ENCODE measurements at regions not wholly inside any gene's neighbourhood (a gene's known extent, or its start where the extent isn't known, plus 50 kb on each side); places are given as distances from the start of the nearest gene placed in this dataset.

GRCh38 chr7:155992974-155993373 lies 180.7 kb upstream of the SHH start:
- H3K4me1 ChIP-seq (ENCODE audit: insufficient read depth, low read length), result no peaks in the 10 kb centered on the region
- no peaks in the 10 kb centered on the region for H4K20me1 ChIP-seq (ENCODE audit: insufficient read depth, low read length)
- FAIRE-seq (no peak), DNase-seq (ENCODE audit: low read depth) (no peak)
- Mint-ChIP-seq H3K27me3 (ENCODE audit: low read depth, unreplicated experiment) (peaks cover 70% of the 10 kb centered on the region), H3K4me1 (ENCODE audit: low read depth, unreplicated experiment) (no peaks in the 10 kb centered on the region), H3K4me3 (ENCODE audit: unreplicated experiment) (no peak overlapping the region), H3K36me3 (ENCODE audit: low read depth, unreplicated experiment) (no peaks in the 10 kb centered on the region), H3K9me3 (ENCODE audit: unreplicated experiment) (peaks cover 9% of the 10 kb centered on the region), H3K27ac (ENCODE audit: unreplicated experiment) (no peak overlapping the region)
- no peak overlapping the region for H3K4me2 ChIP-seq (ENCODE audit: low read length)
- H3K9ac ChIP-seq (ENCODE audit: low read length), result no peak overlapping the region
- H3K27me3 ChIP-seq (ENCODE audit: insufficient read depth, low read length), result no peaks in the 10 kb centered on the region
- H3K9me3 ChIP-seq (ENCODE audit: insufficient read depth, low read depth, low read length), result peaks cover 2% of the 10 kb centered on the region
- H3K36me3 ChIP-seq (ENCODE audit: insufficient read depth, low read length), result no peaks in the 10 kb centered on the region
- no peak overlapping the region for H2AFZ ChIP-seq (ENCODE audit: low read depth, low read length)
- no peaks in the 10 kb centered on the region for H3K79me2 ChIP-seq (ENCODE audit: insufficient read depth, low read length)
- no peak for TF ChIP-seq CTCF (IDR thresholded peaks at IDR 0.05; ENCODE audit: insufficient read depth, low read depth, low read length)
- TF ChIP-seq EZH2 (IDR thresholded peaks at IDR 0.05; ENCODE audit: insufficient read depth, low read length), result no peak
- no peak overlapping the region for H3K4me3 ChIP-seq (ENCODE audit: insufficient read depth, low read depth, low read length)
- no peak overlapping the region for H3K27ac ChIP-seq (ENCODE audit: low read depth, low read length)

DNA sequence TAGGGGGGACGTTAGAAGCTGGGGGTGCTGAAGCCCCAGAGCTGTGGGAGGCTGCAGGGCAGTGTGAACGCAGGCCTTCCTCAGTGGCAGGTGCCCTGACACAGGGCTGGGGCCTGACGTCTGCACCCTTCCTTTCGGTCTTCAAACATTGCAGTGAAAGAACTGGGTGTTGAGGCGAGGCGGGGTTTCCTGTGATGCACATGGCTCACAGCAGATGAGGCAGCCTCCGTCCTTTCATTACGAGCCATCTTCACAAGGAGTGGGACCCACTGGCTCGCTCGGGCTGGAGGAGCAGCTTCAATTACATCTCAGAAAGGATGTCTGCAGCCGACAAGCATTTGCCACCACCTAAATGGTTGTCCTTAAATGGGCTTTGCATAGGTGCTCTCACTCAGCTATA lies 180.3 kb upstream of the SHH start:
- no peak overlapping the region for H3K4me2 ChIP-seq (ENCODE audit: low read length)
- FAIRE-seq (no peak), DNase-seq (ENCODE audit: low read depth) (no peak)
- H3K36me3 ChIP-seq (ENCODE audit: insufficient read depth, low read length), result no peaks in the 10 kb centered on the region
- peaks cover 11% of the 10 kb centered on the region for H3K9me3 Mint-ChIP-seq (ENCODE audit: unreplicated experiment)
- no peak overlapping the region for H2AFZ ChIP-seq (ENCODE audit: low read depth, low read length)
- no peak overlapping the region for H3K27ac Mint-ChIP-seq (ENCODE audit: unreplicated experiment)
- no peaks in the 10 kb centered on the region for H4K20me1 ChIP-seq (ENCODE audit: insufficient read depth, low read length)
- peaks cover 2% of the 10 kb centered on the region for H3K9me3 ChIP-seq (ENCODE audit: insufficient read depth, low read depth, low read length)
- H3K4me1 ChIP-seq (ENCODE audit: insufficient read depth, low read length), result no peaks in the 10 kb centered on the region
- peaks cover 71% of the 10 kb centered on the region for H3K27me3 Mint-ChIP-seq (ENCODE audit: low read depth, unreplicated experiment)
- TF ChIP-seq EZH2 (IDR thresholded peaks at IDR 0.05; ENCODE audit: insufficient read depth, low read length) (no peak), CTCF (IDR thresholded peaks at IDR 0.05; ENCODE audit: insufficient read depth, low read depth, low read length) (no peak)
- H3K4me3 Mint-ChIP-seq (ENCODE audit: unreplicated experiment), result no peak overlapping the region
- H3K79me2 ChIP-seq (ENCODE audit: insufficient read depth, low read length), result no peaks in the 10 kb centered on the region
- H3K36me3 Mint-ChIP-seq (ENCODE audit: low read depth, unreplicated experiment), result no peaks in the 10 kb centered on the region
- no peak overlapping the region for H3K9ac ChIP-seq (ENCODE audit: low read length)
- no peak overlapping the region for H3K27ac ChIP-seq (ENCODE audit: low read depth, low read length)
- no peak overlapping the region for H3K4me3 ChIP-seq (ENCODE audit: insufficient read depth, low read depth, low read length)
- H3K27me3 ChIP-seq (ENCODE audit: insufficient read depth, low read length), result no peaks in the 10 kb centered on the region
- H3K4me1 Mint-ChIP-seq (ENCODE audit: low read depth, unreplicated experiment), result no peaks in the 10 kb centered on the region

DNA sequence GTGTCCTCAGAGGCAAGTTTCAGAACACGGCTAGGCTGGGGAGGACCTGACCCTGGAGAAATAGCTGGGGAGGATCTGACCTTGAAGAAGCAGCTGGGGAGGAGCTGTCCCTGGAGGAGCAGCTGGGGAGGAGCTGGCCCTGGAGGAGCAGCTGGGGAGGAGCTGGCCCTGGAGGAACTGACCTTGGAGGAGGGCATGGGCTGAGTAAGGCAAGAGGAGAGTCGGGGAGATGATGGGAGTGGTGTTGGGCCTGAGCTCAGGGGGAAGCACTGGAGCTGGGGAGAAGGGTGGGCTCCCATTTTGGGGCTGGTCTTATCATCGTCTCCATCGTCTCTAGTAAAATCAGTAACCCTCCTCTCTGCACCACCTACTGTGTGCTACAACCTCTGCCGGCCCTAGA lies 179.8 kb upstream of the SHH start:
- H3K9me3 ChIP-seq (ENCODE audit: insufficient read depth, low read depth, low read length), result peaks cover 2% of the 10 kb centered on the region
- no peak overlapping the region for H2AFZ ChIP-seq (ENCODE audit: low read depth, low read length)
- no peak overlapping the region for H3K9ac ChIP-seq (ENCODE audit: low read length)
- no peak for FAIRE-seq
- H3K27me3 ChIP-seq (ENCODE audit: insufficient read depth, low read length), result no peaks in the 10 kb centered on the region
- no peaks in the 10 kb centered on the region for H3K79me2 ChIP-seq (ENCODE audit: insufficient read depth, low read length)
- no peak overlapping the region for H3K27ac ChIP-seq (ENCODE audit: low read depth, low read length)
- H3K4me2 ChIP-seq (ENCODE audit: low read length), result no peak overlapping the region
- Mint-ChIP-seq H3K4me3 (ENCODE audit: unreplicated experiment) (no peak overlapping the region), H3K9me3 (ENCODE audit: unreplicated experiment) (peaks cover 15% of the 10 kb centered on the region), H3K4me1 (ENCODE audit: low read depth, unreplicated experiment) (no peaks in the 10 kb centered on the region), H3K27ac (ENCODE audit: unreplicated experiment) (no peak overlapping the region), H3K36me3 (ENCODE audit: low read depth, unreplicated experiment) (no peaks in the 10 kb centered on the region), H3K27me3 (ENCODE audit: low read depth, unreplicated experiment) (peaks cover 71% of the 10 kb centered on the region)
- H3K4me1 ChIP-seq (ENCODE audit: insufficient read depth, low read length), result no peaks in the 10 kb centered on the region
- no peak for TF ChIP-seq CTCF (IDR thresholded peaks at IDR 0.05; ENCODE audit: insufficient read depth, low read depth, low read length)
- no peak for TF ChIP-seq EZH2 (IDR thresholded peaks at IDR 0.05; ENCODE audit: insufficient read depth, low read length)
- H3K36me3 ChIP-seq (ENCODE audit: insufficient read depth, low read length), result no peaks in the 10 kb centered on the region
- DNase-seq (ENCODE audit: low read depth), result no peak
- no peak overlapping the region for H3K4me3 ChIP-seq (ENCODE audit: insufficient read depth, low read depth, low read length)
- no peaks in the 10 kb centered on the region for H4K20me1 ChIP-seq (ENCODE audit: insufficient read depth, low read length)
